GM21528 (cell line): ENCODE measurements at regions not wholly inside any gene's neighbourhood (a gene's known extent, or its start where the extent isn't known, plus 50 kb on each side); places are given as distances from the start of the nearest gene placed in this dataset.
"Not testable (repeated sequence)": the region's sequence is repeated elsewhere in the genome, so short reads cannot be mapped to it uniquely, and the experiment has no call there.

Experiments used
- ATAC-seq: cut with Tn5 transposase; IDR thresholded peaks from one replicate; pipeline ENCODE4 v1.9.1; 2021; ENCODE audit warnings: mild to moderate bottlenecking, moderate library complexity; ENCODE audit not compliant: unreplicated experiment, low FRiP score

DNA sequence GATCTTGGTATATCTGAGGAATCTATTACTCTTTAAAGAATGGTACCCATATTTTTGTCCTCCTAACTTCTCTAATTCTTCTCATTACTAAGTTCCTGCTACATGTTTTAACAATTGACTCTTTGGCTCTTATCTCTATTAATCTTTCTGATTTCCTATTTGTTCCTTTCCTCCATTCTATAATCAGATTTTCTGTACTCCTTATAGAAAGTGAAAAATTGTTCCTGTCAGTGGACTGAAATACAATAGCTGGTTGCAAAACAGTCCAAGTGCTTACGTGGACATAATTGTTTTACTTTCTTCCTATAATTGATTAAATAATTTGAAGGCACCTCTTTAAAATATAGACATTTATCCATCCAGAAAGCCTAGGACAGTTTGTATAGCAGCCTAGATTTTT lies 86.7 kb upstream of the PTHLH start:
- no peak for ATAC-seq

DNA sequence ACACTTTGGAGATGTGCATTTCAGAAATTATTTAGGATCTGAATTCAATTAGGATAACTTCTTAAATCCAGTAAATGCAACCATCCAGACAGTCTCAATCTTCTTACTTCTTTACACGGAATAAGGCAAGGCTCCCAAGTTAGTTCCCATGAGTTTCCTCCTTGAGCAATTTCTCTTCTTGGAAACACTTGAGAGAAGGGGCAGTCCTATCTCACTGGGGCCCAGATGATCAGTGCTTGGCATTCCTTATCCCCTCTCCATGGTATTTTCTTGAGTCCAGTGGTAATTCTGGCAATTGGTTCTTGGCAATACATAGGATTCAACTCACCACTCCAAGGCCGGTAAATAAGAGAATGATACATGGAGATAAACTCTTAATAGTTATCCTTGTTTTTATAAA lies 87.1 kb upstream of the PTHLH start:
- ATAC-seq: no peak

DNA sequence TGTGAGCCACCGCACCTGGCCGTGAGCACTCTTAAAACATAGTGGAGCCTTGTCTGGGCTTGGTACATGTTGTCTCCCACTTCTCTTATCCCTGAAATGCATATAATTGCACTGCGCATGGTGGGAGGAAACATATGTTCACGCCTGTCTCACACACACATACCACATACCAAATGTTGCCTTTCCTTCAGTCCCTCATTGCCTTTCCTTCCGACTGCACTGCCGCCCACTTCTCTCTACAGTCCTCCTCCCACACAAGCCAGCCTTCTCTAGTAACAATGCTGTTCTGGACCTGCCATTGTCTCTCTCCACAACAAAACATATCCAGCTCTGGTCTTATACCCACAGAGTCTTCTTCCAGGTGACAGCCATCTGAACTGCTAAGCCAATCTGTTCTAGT lies 88.3 kb upstream of the PTHLH start:
- ATAC-seq: no peak

DNA sequence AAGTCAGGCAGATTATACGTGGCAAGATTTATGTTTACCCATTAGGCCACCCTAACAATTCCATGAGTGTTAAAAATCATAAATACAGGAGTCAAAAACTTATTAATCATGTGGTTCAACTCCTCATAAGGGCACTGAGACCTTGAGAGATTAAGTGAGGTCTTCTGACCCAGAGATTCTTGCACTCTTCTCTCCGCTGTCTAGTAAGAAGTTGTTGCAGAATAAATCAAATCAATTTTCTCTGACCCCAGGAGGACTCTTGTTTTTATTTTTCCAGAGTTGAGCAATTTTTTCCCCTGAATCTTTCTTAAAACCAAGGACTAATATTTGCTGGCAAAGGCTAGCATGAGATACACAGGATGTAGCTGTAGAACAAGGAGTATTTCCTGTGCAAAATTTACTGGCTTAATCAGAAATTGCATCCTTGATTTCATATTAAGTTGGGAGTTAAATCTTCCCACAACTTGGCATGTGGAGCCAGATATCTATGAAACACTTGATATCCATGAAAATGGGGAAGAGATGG lies 90.9 kb upstream of the PTHLH start:
- ATAC-seq: no peak

DNA sequence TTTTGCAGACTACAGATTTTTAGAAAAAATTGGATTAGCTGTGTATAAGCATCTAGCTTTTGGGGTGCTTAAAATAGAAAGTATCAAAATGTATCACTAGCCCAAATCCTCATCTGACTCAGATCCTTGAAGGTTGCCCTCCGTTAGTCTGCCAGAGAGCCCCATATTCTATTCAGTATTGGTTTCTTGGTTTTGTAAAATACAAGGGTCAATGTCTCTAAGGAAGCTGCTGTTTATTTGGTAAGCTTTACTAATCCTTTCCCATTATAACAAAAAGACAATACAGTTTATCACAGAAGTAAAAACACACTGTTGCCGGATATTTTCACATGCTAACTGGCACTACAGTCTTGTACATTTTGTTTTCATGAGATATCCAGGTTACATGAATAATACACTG lies 92.8 kb upstream of the PTHLH start:
- ATAC-seq: no peak

DNA sequence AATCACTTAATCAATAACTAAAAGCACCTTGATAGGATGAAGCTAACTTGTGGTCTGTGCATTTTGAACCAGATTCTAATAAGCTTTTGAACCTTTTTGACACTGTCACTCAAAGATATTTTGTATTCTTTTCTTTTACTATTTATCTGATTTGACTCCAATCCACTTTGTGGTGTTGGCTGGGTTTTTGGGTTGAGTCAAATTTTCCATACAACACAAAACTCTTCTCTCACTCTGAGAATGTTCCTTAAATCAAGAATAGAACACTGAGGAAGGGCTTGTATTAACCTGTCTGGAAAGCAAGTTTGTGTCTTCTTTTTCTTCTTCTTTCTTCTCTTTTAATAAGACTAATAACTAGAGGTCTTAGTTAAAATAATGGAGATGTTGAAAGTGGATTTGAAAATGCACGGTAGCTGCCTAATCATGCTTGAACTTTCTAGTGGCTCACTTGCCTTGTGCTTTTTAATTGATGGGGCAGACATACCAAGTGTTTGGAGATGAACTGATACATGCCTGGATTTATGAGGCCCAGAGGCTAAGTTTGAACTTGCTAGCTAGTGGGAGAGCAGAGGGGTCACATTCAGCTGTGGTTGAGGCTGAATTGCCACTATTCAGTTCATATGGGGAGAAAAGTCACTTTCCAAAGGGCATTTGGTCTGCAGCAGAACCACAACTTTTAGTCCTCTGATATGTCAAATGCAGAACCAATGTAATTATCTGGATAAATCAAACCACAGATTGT lies 93.5 kb upstream of the PTHLH start:
- no peak for ATAC-seq

DNA sequence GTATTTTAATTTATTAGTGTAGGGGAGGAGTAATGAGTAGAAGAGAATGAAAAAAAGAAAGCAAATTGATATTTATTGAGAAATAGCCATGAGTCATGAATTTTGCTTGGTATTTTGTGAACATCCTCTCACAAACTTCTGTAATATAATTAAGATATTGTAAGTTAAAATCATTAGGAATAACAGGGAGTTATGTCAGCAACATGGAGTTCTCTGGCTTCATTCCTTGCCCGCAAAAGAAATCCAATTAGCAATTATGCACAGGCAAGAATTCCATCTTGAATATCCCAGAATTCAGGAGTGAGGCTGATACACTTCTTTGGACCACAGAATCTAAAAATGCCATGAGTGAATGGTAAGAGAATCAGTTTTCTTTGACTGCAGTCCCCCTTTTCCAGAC lies 94.3 kb upstream of the PTHLH start:
- no peak for ATAC-seq

DNA sequence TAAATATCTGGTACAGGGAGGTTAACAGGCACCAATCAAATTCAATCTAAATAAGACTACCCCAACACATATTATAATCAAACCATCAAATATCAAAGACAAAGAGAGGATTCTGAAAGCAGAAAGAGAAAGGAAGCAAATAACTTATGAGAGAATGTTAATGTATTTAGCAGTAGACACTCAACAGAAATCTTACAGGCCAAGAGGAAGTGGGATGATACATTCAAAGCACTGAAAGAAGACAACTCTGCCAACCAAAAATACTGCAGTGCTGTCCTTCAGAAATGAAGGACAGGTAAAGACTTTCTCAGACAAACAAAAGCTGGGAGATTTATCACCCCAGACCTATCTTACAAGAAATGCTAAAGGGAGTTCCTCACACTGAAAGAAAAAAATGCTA lies 95.9 kb upstream of the PTHLH start:
- no peak for ATAC-seq

DNA sequence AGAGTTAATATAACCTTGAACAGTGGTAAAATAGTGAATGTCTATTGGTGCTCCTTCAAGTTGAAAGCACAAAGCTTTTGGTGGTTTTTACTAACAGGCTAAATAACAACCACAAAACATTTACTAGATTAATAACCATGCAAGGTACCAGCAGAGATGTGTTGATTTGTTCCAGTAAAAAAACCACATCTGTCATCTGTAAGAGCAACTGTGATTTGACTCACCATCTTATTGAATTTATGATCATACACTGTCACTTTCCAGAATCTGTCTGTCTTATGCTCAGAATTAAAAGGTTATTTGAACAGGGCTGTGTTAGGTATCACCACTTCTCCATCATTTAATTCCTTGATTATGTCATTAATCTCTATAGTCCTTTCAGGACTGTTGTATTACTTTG lies 107.0 kb upstream of the PTHLH start:
- no peak for ATAC-seq

DNA sequence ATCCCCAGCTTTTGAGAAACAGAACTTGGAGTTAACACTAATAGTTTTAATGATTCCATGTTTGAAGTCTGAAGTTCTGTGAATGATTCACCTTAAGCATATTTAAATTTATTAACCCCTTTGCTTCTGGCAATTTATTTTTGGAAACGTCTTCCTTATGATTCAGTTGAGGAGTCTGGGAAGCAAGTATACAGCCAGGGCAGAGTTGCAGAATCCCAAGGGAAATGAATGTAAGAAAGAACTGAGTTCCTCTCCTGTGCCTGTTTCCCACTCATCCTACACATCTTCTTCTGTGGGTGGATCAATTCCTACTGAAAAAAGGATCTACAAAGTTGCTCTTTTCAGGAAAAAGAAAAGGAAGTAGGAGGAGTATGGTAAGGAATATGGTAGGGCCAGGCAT lies 108.2 kb upstream of the CCDC91 start:
- no peak for ATAC-seq

DNA sequence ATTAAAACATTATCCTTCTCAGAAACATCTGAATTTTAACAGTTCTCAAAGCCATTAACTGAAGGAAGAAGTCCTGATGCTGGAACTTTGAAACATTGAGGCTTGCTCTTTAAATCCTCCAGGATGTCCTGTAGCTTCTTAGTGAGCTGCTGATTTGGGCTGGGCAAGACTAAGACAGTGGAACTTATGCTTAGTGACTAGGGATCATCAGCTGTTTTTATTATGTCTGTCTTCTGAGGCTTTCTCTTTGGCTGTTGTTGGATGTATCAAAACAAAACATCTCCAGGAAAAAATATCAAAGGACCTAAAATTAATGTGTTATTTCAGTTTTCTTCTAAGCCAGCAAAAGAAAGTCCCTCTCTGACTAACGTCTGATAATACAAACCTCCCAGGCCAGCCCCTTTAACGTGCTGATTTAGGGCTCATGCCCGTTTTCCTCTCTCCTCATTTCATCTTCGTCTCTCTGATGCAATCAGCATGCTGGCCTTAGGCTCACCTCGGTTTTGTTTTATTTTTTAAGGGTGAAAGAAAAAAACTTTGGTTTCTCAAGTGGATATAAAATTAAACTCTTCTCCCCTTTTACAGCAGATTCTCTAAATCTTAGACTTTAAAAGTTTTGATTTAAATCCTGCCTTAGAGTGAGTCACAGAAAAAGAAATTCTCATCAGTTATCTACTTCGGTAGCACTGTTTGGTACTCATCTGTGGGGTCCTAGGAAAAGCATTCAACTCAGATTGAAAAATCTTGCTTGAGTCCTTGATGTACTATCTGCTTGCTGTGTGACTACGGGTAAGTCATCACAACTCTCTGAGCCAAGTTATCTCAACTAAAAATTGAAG lies 106.2 kb upstream of the CCDC91 start:
- ATAC-seq: no peak

DNA sequence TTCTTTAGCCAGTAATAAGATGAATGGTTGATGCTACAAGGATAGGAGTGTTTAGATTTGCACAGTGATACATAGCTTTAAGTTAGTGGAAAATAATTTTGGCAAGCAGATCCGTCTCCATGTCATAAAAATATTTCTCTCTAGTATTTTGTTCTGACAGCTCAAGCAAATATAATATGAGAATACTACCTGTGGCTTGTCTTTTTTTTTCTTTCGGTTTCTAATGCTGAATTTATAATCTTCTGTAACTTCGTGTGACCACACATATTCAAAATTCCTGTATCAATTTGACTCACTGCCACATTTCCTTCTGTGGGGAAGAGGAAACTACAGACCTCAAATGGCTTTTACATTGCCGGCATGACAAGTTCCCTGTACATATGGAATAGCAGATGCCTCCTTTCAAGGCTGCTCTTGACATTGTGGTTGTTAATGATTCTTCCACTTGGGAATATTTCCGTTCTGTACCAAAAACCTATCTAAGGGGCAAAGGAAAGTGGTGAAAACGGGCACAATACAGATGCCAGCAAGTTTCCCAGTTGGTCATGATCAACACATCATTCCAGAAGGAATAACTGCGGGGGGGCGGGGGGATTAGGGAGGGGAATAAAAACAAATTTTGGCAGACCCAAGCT lies 103.6 kb upstream of the CCDC91 start:
- peak; percentile 78 for ATAC-seq

DNA sequence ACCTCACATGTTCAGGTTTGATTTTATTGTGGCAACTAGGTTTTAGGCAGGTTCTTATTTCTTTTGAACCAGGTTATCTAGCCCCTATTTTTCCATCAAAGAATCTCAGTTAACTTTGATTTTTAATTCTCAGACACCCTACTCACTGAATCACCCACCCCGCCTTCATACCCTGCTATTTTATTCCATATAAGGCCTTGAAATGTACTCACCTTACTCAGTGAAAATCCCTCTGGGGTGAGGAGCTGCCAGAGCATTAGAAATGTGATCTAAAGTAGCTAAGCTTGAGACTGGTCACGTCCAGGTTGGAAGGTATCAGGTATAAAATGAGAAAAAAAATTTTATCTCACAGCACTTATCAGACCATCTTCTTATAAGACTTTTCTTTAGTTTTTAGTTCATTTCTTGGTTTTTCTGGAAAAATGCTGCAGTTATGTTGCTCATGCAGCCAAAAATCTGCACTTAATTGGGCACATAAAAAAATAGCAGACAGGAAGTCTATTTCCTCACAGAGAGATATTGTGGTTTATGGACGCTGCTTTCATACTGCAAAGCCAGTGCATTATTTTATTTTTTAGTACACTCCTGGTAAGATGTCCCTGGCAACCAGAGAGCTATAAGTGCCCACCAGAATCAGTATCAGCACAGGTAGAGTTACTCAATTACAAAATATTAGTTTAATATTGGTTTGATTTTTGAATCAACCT lies 101.5 kb upstream of the CCDC91 start:
- ATAC-seq: no peak

DNA sequence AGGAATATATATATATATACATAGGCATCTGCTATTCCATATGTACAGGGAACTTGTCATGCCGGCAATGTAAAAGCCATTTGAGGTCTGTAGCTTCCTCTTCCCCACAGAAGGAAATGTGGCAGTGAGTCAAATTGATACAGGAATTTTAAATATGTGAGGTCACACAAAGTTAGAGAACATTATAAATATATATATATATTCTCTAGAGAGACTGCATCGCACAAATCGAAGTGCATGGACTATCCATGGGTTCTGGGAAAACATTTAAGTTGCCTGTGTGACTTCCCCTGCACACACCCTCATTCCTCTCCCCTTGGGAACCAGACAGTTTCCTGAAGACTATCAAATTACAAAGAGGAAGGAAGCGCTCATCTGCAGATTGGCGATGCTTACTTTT lies 100.9 kb upstream of the CCDC91 start:
- no peak for ATAC-seq

DNA sequence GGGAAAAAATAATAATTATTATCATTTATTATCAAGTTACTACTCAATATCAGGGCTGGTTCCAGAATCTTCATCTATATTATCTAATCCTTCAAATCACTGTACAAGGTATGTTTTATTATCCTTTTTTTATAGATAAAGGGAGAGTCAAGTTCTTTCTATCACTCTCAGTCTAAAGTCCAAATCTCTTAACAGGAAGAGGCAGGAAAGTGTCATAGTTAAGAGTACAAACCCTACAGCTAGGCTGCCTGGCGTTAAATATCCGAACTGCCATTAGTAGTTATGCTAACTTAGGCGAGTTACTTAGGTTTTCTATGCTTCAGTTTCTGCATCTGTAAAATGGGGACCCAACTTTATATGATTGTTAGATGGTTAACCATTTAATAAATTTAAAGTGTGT lies 99.4 kb upstream of the CCDC91 start:
- no peak for ATAC-seq

DNA sequence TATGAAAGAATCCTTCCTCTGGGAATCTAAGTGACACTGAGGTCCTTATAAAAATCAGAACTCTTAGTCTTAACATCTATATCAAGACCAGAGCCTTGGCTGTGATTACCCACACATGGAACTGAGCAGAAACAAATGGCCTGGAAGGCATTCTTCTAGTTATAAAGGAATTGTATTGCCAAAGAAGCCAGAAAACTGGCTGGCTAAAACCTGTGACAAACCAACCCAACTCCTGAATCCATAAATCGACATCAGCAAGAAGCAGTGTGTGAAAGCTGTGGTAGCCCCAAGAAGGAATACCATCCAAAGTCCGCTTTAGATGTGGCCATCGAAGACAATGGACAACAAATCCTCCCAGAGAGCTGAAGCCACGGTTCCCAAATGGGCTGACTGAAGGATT lies 97.9 kb upstream of the CCDC91 start:
- no peak for ATAC-seq

DNA sequence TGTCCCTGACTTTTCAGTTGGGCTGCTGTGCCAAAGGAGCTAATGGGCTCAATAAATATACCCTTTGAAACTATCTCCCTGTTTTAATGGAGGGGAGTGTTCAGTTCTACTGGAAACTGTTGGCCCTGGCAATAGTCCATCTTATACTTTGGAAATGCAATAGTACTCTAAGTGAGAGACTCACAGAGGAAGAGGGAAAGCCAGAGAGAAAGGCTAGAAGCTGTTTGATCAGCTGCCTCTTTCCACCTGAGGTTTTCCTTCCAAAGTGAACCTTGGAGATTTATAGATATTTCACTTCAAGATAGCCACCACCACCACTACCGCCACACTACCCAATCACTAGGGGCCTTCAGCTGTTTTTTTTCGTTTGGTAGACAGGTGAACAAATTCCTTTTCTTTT lies 93.6 kb upstream of the CCDC91 start:
- no peak for ATAC-seq

DNA sequence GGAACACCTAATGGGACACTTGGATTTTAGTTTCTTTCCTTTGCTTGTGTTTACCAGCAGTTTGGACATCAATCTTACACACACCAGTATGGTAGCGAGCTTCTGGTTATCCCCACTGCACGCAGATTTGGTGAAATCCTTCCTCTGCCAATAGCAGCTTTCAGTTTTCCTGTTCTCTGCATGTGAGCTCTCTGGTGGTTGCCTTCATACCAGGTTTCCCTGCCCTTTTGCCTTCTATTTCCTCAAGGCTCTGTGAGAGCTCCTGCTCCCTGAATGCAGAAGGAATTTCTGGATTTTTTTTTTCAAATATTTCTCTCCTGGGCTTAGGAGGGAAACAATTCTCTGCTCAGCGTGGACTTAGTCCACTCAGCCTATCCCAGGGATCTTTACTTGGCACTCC lies 93.0 kb upstream of the CCDC91 start:
- ATAC-seq: no peak

DNA sequence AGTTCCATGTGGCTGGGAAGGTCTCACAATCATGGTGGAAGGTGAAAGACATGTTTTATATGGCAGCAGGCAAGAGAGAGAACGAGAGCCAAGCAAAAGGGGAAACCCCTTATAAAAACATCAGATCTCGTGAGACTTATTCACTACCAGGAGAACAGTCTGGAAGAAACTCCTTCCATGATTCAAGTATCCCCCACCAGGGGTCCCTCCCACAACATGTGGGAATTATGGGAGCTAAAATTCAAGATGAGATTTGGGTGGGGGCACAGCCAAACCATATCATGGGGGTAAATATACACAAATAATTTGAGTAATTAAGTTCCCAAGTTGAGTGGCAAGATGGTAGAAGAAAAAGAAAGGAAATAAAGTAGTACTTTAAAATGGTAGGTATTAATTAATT lies 91.0 kb upstream of the CCDC91 start:
- ATAC-seq: not testable (repeated sequence)

DNA sequence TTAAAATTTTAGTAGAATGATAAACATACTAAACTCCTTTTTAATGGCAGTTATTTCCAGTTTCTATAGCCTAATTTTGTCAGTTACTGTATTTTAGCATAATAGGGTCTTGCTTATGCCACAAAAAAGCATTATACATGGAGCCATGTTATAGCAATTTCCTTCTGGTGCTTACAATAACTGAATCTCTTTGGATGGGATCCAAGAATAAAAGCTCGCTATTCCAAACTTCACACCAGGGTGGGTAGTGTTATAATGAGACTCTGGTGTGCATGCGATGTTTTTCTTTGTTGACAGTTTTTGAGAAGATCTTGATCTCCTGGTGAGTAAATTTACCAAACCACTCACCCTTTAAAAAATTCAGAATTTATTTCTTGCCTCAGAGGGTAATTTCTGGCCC lies 90.4 kb upstream of the CCDC91 start:
- no peak for ATAC-seq

DNA sequence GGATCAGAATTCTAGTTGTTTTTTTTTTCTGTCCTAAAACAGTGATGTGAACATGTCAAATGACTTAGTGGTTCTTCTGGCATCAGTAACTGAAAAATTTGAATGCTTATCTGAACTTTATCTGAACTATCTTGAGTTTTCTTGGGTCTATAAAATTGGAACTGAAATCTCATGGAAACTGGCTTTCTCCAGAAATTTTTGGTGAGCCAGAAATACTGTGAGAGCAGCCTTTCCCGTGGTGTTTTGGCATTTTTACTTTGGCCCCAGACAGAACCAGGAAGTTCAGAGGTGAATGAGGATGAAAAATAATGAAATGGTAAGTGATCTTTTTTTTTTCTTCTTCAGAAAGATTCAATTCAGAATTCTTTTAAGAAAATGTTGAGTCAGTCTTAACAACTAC lies 89.5 kb upstream of the CCDC91 start:
- no peak for ATAC-seq
